GM21737 (cell line): ENCODE measurements at regions not wholly inside any gene's neighbourhood (a gene's known extent, or its start where the extent isn't known, plus 50 kb on each side); places are given as distances from the start of the nearest gene placed in this dataset.
"Not testable (repeated sequence)": the region's sequence is repeated elsewhere in the genome, so short reads cannot be mapped to it uniquely, and the experiment has no call there.

Experiments used
- ATAC-seq: cut with Tn5 transposase; IDR thresholded peaks from one replicate; pipeline ENCODE4 v1.9.1; 2021; ENCODE audit warnings: mild to moderate bottlenecking, moderate library complexity; ENCODE audit not compliant: unreplicated experiment

DNA sequence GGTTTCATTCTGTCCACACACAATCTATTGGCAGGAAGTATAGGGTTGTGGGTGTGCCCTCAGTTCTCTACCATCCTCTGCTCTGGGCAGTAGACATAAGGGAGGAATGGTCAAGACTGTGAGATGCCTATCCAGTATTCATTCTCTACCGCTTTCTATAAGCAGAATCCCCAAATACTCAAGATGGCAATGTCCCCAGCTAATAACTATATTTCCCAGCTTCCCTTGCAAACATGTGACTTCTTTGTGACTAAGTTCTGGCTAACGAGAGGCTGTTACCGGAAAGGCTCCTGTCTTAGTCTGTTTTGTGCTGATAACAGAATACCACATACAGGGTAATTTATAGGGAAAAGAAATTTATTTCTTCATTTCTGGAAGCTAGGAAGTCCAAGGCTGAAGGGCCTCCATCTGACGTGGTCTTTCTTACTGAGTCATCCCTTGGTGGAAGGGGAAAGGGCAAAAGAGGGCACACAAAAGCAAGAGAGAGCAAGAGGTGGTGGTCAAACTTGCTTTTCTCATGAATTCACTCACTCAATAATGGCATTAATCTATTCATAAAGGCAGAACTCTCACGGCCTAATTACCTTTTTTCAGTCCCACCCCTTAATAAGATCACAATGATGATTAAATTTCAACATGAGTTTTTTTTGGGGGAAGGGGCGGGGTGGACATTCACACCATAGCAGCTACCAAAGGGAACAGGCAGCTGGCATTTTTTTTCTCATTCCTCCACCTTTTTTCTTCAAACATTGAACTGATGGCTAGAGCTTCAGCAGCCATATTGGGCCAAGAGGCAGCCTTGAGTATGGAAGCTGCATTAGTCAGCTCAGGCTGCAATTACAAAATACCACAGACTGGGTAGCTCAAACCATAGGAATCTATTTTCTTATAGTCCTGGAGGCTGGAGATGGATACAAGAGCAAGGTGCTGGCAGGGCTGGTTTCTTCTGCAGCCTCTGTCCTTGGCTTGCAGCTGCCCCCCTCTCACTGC, 109.7 kb upstream of the OR9Q1 start:
- no peak for ATAC-seq

GRCh38 chr11:57917632-57918031, 106.0 kb upstream of the OR9Q1 start:
- ATAC-seq: no peak

GRCh38 chr11:57920971-57921370, 102.7 kb upstream of the OR9Q1 start:
- no peak for ATAC-seq

- ATAC-seq: no peak
Observed at GRCh38 chr11:57932105-57932504, 91.6 kb upstream of the OR9Q1 start.

DNA sequence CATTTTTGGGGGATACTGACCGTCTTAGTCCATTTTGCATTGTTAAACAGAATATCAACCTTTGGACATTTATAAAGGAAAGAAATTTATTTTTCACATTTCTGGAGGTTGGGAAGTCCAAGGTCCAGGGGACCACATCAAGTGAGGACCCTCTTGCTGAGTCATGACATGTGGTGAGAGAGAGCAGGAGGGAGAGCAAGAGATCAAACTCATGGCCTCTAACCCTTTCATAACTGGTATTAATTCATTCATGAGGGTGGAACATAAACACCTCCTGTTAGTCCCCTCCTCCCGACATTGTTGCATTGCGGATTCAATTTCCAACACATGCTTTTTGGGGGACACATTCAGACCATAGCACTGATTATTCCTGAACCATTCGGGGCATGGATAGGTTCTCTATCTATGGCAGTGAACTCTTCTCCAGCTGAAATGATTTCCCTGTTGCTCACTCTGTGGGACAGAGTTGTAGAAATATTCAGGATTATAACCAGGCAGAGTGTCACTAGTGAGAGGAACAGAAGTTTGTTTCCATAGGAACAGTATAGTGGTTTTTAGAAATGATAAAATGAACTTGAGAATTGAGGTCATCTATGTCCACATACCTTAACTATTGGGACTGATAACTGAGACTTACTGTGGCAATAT, 88.2 kb upstream of the OR9Q1 start:
- no peak for ATAC-seq

DNA sequence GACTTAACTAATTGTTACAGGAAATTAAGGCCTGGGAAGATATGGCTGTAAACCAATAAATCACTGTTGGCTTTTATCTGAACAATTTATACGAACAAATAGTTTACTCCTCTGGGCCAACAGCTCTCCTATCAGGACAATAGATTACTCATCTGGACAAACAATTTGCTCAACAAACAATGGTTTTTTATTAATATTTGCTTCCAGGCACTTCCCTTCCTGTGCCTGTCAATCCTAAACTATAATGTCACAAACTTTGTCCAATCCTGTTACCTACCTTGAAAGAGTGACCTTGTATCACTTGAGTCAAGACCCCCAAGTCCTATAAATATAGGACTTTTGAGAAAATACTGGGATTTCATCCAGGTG, 87.6 kb upstream of the OR9Q1 start:
- no peak for ATAC-seq

DNA sequence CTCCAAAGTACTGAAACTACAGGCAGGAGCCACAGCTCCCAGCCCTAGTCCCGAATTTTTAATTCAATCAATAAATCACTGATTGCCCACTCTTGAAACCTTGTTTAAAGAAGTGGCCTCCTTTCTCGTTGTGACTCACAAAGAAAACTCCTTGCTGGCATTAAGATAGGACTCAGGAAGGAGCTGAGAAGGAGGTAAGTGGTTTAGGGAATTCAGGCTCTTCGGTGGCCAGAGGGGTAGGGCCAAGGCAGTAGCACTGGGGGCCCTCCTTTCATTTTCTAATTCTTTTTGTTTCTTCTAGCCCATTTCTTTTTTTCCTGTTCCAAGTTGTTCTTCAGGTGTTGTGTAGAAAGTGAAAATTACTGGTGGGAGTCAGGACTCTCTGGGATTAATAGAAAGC, 86.2 kb upstream of the OR9Q1 start:
- no peak for ATAC-seq

GRCh38 chr11:57938351-57938750, 85.3 kb upstream of the OR9Q1 start:
- no peak for ATAC-seq

DNA sequence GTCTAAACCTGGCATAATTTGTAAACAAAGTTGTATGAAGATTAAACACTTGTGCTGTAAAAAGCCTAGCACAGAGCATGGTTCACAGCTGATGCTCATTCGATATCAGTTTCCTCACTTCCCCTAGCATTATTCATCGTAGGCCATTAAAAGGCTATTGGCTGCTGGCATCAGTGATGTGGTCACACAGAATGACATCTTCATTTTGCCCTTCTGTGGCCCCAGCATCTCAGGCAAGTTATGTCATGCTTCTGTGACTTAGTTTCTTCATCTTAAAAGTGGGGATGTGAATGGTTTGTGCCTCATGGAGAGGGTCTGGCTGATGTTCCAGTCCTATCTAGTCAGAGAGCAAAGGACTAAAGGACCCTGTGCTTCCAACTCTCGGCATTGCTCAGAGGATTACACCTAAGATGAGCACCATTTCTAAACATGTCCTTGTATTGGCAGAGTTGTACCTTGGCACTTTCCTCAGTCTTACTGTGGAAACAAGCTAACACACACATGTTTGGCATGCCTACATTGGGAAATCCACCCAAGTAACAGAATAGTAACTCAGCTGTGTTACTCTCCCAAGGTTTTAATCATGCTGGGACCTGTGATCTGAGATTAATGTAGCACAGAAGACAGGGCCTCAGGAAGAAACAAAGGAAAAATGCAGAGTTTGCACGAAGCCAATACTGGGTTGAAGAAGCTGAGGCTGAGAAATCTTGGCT, 83.5 kb upstream of the OR9Q1 start:
- no peak for ATAC-seq

DNA sequence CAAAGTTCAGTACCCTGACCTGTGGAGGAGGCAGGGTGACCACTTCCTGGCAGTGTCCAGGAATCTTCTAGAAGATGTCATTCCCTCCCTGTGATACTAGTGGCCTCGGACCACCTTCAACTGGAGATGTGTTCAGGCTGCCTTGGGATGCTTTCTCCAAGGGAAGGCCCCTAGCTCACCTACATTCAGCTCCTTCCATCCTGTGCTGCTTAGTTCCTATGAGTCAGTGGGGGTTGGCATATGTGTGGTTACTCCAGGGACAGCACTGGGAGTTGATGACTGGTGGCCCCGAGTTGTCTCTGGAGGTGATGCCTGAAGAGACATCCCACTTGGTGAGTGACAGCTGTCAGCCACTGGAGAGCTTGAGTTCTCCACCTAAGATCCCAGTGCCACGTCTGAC, 81.8 kb upstream of the OR9Q1 start:
- ATAC-seq: no peak

GRCh38 chr11:57942808-57943207, 80.9 kb upstream of the OR9Q1 start:
- no peak for ATAC-seq

- ATAC-seq: not testable (repeated sequence)
Observed at GRCh38 chr11:57943766-57944165, 79.9 kb upstream of the OR9Q1 start.

- ATAC-seq: no peak
Observed at GRCh38 chr11:57946628-57947027, 77.1 kb upstream of the OR9Q1 start.

- no peak for ATAC-seq
Observed at GRCh38 chr11:57964660-57965059, 59.0 kb upstream of the OR9Q1 start.

- no peak for ATAC-seq
Observed at GRCh38 chr11:57971272-57972012, 52.2 kb upstream of the OR9Q1 start.

DNA sequence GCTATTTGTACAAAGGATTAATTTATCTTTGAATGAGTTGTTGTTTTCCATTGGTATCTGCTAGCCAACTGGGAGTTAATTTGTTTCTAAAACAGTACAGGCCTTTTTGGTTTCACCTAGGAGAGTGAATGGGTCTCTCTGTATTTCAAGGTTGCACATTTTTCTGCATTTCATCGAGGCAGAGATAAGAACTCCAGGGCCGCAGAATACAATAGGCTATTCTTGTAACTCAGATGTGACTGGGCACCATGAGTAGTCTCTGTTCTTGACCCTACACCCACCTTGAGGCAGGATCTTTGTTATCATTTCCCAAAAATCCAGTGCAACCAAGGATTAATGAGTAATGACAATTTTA, 51.7 kb upstream of the OR9Q1 start:
- ATAC-seq: no peak
